ENCODE measurements at regions not wholly inside any gene's neighbourhood (a gene's known extent, or its start where the extent isn't known, plus 50 kb on each side); places are given as distances from the start of the nearest gene placed in this dataset.
"Not testable (repeated sequence)": the region's sequence is repeated elsewhere in the genome, so short reads cannot be mapped to it uniquely, and the experiment has no call there.

DNA sequence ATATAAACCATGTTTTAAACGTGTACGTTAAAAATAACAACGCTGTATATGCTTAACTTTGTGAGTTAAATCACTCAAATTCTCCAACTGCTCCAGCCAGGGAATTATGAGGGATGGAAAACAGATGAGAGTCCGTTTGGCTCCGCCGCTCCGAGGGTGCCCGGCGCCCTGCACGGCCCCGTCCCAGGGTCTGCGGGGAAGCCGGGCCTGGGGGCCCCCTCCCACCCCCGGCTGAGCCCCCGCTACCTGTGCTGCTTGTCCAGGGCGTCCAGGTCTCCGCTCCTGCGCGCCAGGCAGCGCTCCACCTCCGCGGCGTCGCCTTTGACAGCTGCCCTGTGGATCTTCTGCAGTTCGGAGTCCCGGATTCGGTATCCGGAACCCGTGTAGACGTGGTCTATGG is 415.5 kb downstream of the FOXD4L4 start:
- peaks cover 11% of the 10 kb centered on the region for H3K27me3 ChIP-seq (ENCODE audit: insufficient read depth, low read length)
- not testable (repeated sequence) for H3K36me3 ChIP-seq (ENCODE audit: insufficient read depth, low read length); H3K9ac ChIP-seq (ENCODE audit: low read depth, low read length); H3K4me3 ChIP-seq (ENCODE audit: low read length); H3K4me1 ChIP-seq (ENCODE audit: insufficient read depth, low read length); H3K9me3 ChIP-seq (ENCODE audit: insufficient read depth, low read depth, low read length); H3K27ac ChIP-seq (ENCODE audit: low read depth, low read length)
- WGBS, result 0% methylated on average over 6 of the region's 30 CpGs

DNA sequence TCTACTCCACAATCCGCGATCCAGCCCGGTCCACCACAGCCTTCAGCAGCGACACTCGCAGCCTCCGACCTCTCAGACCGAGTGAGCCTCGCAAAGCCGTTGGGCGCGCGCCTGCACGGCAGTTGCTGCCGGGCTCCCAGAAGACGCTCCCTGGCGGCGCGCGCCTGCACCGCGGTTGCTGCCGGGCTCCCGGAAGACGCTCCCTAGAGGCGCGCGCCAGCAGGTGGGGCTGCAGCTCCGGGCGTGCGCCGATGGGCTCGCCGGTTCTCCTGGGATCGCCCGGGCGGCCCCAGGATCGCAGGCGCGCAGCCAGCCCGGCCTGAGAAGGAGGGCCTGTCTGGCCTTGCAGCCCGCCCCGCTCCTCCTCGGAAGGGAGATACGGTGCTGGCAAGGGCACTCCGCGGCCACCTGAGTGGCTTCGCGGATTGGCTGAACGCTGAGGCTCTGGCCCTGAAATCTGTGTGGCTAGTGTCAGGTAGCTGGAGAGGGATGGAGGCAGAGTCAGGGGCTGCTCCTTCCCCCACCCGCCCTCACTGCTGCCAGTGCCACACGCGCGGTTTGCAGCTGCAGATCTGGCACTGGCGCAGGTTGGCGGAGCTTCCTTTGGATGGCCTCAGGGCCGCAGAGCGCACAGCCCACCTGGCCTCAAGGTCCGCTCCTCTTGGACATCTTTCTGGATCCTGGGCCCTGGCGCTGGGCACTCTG is 416.2 kb downstream of the FOXD4L4 start:
- Histone ChIP-seq H3K27me3 (ENCODE audit: insufficient read depth, low read length) (peaks cover 10% of the 10 kb centered on the region), H3K4me3 (ENCODE audit: low read length) (peak overlapping the region; percentile 35; the same call in 1 of the 2 replicates)
- not testable (repeated sequence) for H3K9ac ChIP-seq (ENCODE audit: low read depth, low read length); H3K27ac ChIP-seq (ENCODE audit: low read depth, low read length); H3K36me3 ChIP-seq (ENCODE audit: insufficient read depth, low read length); H3K4me1 ChIP-seq (ENCODE audit: insufficient read depth, low read length); H3K9me3 ChIP-seq (ENCODE audit: insufficient read depth, low read depth, low read length)
- WGBS, result 4% methylated on average over 31 of the region's 59 CpGs

DNA sequence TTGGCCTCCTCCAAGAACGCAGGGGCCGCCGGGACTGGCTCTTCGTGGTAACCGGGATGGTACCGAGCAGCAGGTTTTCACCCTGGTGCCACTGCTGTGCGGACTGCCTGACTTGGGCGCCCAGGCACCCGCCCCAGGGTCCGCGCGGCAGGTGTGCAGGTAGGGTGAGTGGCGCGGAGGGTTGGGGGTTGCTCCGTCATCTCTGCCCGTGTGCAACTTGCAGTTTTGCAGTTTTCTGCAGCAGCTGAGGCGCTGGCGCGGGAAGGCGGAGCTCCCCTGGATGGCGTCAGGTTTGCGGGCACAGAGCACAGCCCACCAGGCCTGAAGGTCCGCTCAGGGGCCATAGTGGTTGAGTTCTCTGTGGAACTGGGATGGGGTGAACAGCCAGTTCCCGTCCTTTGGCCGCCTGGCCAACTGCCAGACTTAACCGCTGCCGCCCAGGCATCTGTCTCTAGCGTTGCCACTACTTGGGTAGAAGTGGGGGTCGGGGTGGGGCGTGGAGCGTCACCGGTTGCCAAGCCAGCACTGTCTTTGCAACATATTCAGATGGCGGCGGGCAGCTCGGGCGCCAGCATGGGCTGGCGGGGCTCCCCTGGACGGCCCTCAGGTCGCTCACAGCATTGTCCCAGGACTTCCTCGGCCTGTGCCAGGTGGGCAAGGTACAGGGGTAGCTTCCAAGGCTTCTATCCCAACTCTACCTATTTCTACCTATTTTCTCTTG is 417.2 kb downstream of the FOXD4L4 start:
- H3K4me3 ChIP-seq (ENCODE audit: low read length); H3K4me1 ChIP-seq (ENCODE audit: insufficient read depth, low read length); H3K9ac ChIP-seq (ENCODE audit: low read depth, low read length); H3K36me3 ChIP-seq (ENCODE audit: insufficient read depth, low read length); H3K27ac ChIP-seq (ENCODE audit: low read depth, low read length); H3K9me3 ChIP-seq (ENCODE audit: insufficient read depth, low read depth, low read length): not testable (repeated sequence)
- H3K27me3 ChIP-seq (ENCODE audit: insufficient read depth, low read length), result peaks cover 10% of the 10 kb centered on the region
- WGBS, result 58% methylated on average over 13 of the region's 40 CpGs

DNA sequence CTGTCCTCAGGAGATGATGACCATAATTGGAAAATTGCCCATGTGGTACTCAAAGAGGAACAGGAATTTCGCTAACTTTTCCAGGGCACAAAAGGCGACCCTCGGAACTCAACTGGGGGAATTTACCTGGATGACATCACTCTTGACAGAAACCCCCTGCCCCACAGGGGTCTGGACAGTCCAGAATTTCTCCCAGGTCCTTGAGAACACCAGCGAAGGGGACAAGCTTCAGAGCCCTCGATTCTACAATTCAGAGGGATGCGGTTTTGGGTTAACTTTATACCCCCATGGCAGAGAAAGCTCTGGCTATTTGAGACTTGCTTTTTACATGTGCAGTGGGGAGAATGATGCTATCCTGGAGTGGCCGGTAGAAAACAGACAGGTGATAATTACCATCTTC is 445.4 kb downstream of the FOXD4L4 start:
- not testable (repeated sequence) for H3K9ac ChIP-seq (ENCODE audit: low read depth, low read length); H3K27me3 ChIP-seq (ENCODE audit: insufficient read depth, low read length); H3K4me1 ChIP-seq (ENCODE audit: insufficient read depth, low read length); H3K9me3 ChIP-seq (ENCODE audit: insufficient read depth, low read depth, low read length); H3K27ac ChIP-seq (ENCODE audit: low read depth, low read length); H3K36me3 ChIP-seq (ENCODE audit: insufficient read depth, low read length); H3K4me3 ChIP-seq (ENCODE audit: low read length)
- 100% methylated on average over 2 of the region's 7 CpGs for WGBS

DNA sequence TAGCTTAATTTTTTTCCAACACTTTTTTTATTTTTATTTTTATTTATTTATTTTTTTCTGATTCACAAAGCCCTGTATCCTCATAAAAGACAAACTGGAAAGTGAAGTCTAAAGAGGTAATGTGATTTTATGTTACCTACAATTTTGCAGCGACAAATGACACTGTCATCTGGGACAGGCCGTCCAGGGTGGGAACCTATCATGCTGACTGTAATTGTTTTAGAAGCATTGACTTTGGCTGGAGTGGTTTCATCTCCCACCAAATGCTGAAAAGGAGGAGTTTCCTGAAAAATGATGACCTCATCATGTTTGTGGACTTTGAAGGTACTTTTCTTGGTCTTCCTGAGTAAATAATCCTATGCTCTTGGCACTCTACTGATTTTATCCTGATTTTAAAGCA is 446.7 kb downstream of the FOXD4L4 start:
- H3K4me3 ChIP-seq (ENCODE audit: low read length); H3K9me3 ChIP-seq (ENCODE audit: insufficient read depth, low read depth, low read length); H3K4me1 ChIP-seq (ENCODE audit: insufficient read depth, low read length); H3K9ac ChIP-seq (ENCODE audit: low read depth, low read length); H3K27me3 ChIP-seq (ENCODE audit: insufficient read depth, low read length); H3K36me3 ChIP-seq (ENCODE audit: insufficient read depth, low read length); H3K27ac ChIP-seq (ENCODE audit: low read depth, low read length): not testable (repeated sequence)
- WGBS, result no CpG with 5 or more reads among the region's 2 CpGs

DNA sequence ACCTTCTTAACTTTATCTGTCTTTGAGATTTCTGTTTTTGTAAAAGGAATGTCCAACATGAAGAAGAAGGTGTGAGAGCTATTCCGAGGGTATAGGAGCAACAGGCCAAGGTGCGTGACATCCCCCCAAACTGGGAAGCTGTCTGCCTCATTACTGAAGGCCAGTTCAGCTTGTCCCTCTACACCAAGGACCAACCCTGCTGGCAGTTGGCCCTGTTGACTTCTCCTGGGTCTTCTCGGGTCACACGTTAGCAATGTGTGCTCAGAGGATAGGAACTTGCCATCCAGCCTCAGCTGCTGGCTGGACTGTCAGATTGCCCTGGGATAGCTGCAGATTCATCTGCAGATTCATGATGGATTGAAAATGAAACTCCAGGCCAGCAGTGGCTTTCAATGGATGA is 460.3 kb downstream of the FOXD4L4 start:
- not testable (repeated sequence) for H3K9me3 ChIP-seq (ENCODE audit: insufficient read depth, low read depth, low read length); H3K36me3 ChIP-seq (ENCODE audit: insufficient read depth, low read length); H3K4me3 ChIP-seq (ENCODE audit: low read length); H3K27ac ChIP-seq (ENCODE audit: low read depth, low read length); H3K27me3 ChIP-seq (ENCODE audit: insufficient read depth, low read length); H3K9ac ChIP-seq (ENCODE audit: low read depth, low read length); H3K4me1 ChIP-seq (ENCODE audit: insufficient read depth, low read length)
- no CpG with 5 or more reads among the region's 4 CpGs for WGBS

DNA sequence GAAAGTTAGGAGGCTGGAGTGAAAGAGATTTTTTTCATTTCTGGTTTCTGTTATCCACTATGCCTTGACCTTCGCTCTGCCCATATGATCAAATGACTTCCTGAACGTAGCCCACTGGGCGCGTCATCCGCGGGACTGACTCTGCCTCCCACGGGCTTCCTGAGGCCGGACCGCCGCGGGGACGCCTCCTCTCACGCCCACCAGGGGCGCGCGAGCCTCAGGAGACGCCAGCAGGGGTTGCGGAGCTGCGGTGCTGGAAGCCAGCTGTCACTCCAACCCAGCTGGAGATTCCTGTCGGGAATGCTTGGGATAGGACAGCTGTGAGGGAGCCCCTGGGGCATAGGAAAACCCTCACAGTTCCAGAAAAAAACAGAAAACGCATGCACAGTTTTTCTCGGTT is 461.5 kb downstream of the FOXD4L4 start:
- H3K4me3 ChIP-seq (ENCODE audit: low read length); H3K4me1 ChIP-seq (ENCODE audit: insufficient read depth, low read length); H3K27me3 ChIP-seq (ENCODE audit: insufficient read depth, low read length); H3K36me3 ChIP-seq (ENCODE audit: insufficient read depth, low read length); H3K27ac ChIP-seq (ENCODE audit: low read depth, low read length); H3K9ac ChIP-seq (ENCODE audit: low read depth, low read length); H3K9me3 ChIP-seq (ENCODE audit: insufficient read depth, low read depth, low read length): not testable (repeated sequence)
- 20% methylated on average over 1 of the region's 22 CpGs for WGBS

DNA sequence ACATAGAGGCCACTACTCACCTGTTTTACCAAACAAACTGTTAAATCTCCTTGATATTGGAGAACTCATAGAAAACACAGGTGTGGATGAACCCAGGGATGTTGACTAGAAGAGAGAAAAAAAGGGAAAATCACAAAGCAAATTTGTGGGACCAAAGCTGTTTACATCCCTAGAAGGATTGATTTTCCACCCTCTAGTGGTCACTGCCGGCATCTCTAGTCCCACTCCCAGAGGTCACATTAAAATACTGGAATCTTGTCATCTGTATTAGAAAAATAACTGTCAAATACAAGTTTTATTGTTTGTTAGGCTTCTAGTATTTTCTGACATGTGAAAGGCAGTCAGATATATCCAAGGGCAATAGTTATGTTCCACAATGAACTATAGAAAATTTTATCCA is 469.7 kb downstream of the FOXD4L4 start:
- H3K27ac ChIP-seq (ENCODE audit: low read depth, low read length); H3K36me3 ChIP-seq (ENCODE audit: insufficient read depth, low read length); H3K9ac ChIP-seq (ENCODE audit: low read depth, low read length); H3K9me3 ChIP-seq (ENCODE audit: insufficient read depth, low read depth, low read length); H3K27me3 ChIP-seq (ENCODE audit: insufficient read depth, low read length); H3K4me1 ChIP-seq (ENCODE audit: insufficient read depth, low read length); H3K4me3 ChIP-seq (ENCODE audit: low read length): not testable (repeated sequence)
- no CpG with 5 or more reads among the region's 1 CpG for WGBS

DNA sequence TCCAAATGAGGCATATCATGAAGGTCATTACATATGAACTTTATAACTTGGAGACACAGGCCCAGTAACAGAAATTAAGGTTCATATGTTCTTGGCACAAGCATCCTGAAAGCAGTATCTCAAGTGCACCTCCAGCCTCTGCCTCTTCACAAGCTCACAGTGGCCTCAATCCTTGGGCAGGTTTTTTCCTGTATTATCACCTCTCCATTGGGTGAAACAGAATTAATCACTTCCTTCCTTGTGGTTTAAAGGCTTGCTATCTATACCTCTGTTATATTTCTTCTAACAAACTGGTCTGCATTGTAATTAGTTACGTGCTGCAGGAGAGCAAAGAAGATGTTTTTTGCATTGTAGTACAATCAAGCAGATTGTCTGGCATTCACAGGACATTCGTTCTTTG is 471.0 kb downstream of the FOXD4L4 start:
- no CpG with 5 or more reads among the region's 2 CpGs for WGBS
- H3K9ac ChIP-seq (ENCODE audit: low read depth, low read length); H3K27ac ChIP-seq (ENCODE audit: low read depth, low read length); H3K36me3 ChIP-seq (ENCODE audit: insufficient read depth, low read length); H3K4me1 ChIP-seq (ENCODE audit: insufficient read depth, low read length); H3K27me3 ChIP-seq (ENCODE audit: insufficient read depth, low read length); H3K9me3 ChIP-seq (ENCODE audit: insufficient read depth, low read depth, low read length); H3K4me3 ChIP-seq (ENCODE audit: low read length): not testable (repeated sequence)

DNA sequence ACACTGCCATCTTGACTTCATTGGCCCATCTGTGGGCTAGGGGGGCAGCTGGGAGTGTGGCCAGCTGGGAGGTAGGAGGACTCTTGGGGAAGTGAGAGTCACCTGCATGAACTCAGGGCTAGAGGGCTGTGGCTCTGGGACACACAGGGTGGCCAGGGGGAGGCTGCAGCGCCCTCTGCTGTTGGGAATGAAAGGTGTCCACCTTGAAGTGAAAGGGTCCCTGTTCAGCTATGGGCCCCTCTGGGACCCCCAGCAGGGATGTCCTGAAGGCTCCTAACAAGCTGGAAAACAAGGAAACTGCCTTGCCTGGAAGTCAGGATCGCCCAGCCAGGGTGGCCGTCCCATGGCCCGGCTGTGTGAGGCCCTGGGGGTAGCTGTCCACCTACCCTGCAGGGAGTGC is 507.8 kb downstream of the FOXD4L4 start:
- H3K9me3 ChIP-seq (ENCODE audit: insufficient read depth, low read depth, low read length); H3K9ac ChIP-seq (ENCODE audit: low read depth, low read length); H3K4me3 ChIP-seq (ENCODE audit: low read length); H3K4me1 ChIP-seq (ENCODE audit: insufficient read depth, low read length); H3K27me3 ChIP-seq (ENCODE audit: insufficient read depth, low read length); H3K27ac ChIP-seq (ENCODE audit: low read depth, low read length); H3K36me3 ChIP-seq (ENCODE audit: insufficient read depth, low read length): not testable (repeated sequence)
- WGBS, result 84% methylated on average over 2 of the region's 4 CpGs

DNA sequence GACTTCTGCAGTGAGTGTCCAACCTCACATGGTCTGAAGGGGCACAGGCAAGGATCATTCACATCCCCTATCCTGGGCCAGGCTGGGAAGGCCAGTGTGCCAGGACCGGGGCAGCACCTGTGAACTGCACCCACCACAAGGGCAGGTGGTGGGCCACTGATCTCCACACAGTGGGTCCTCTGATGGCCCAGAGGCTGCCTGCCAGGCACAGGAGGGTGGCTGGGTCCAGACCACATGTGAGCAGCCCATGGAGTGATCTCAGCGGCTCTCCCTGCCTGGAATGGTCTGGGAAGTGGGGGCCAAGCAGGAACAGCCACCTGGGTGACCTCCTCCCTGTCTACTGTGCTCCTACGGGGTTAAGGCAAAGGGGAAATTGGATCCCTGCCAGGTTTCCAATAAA is 508.5 kb downstream of the FOXD4L4 start:
- H3K9ac ChIP-seq (ENCODE audit: low read depth, low read length); H3K4me1 ChIP-seq (ENCODE audit: insufficient read depth, low read length): not testable (repeated sequence)
- 100% methylated on average over 1 of the region's 3 CpGs for WGBS

DNA sequence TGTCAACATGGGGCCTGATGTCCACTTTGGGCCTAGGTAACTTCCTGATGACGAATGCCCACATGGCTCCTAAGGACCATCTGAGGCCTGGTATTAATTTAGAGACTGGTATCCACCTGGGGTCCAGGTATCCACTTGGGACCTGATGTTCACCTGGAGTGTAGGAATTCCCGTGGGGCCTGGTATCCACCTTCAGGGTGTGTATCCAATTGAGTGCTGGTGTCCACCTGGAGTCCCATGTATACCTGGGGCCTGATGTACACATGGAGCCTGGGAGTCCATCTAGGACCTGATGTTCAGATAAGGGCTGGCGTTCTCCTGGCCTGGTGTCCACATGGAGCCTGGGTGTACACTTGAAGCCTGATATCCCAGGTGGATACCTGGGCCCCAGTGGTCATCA is 520.6 kb downstream of the FOXD4L4 start:
- not testable (repeated sequence) for H3K9ac ChIP-seq (ENCODE audit: low read depth, low read length); H3K27ac ChIP-seq (ENCODE audit: low read depth, low read length); H3K27me3 ChIP-seq (ENCODE audit: insufficient read depth, low read length); H3K4me3 ChIP-seq (ENCODE audit: low read length); H3K9me3 ChIP-seq (ENCODE audit: insufficient read depth, low read depth, low read length); H3K36me3 ChIP-seq (ENCODE audit: insufficient read depth, low read length); H3K4me1 ChIP-seq (ENCODE audit: insufficient read depth, low read length)
- 93% methylated on average over 1 of the region's 3 CpGs for WGBS

More for the DNA sequence above, 508.5 kb downstream of the FOXD4L4 start:
- not testable (repeated sequence) for H3K4me3 ChIP-seq (ENCODE audit: low read length); H3K9me3 ChIP-seq (ENCODE audit: insufficient read depth, low read depth, low read length); H3K27me3 ChIP-seq (ENCODE audit: insufficient read depth, low read length); H3K36me3 ChIP-seq (ENCODE audit: insufficient read depth, low read length); H3K27ac ChIP-seq (ENCODE audit: low read depth, low read length)
